ENCODE measurements at regions not wholly inside any gene's neighbourhood (a gene's known extent, or its start where the extent isn't known, plus 50 kb on each side); places are given as distances from the start of the nearest gene placed in this dataset.
A peak's percentile ranks its signal among the peaks of the same experiment; 100 is the strongest.

DNA sequence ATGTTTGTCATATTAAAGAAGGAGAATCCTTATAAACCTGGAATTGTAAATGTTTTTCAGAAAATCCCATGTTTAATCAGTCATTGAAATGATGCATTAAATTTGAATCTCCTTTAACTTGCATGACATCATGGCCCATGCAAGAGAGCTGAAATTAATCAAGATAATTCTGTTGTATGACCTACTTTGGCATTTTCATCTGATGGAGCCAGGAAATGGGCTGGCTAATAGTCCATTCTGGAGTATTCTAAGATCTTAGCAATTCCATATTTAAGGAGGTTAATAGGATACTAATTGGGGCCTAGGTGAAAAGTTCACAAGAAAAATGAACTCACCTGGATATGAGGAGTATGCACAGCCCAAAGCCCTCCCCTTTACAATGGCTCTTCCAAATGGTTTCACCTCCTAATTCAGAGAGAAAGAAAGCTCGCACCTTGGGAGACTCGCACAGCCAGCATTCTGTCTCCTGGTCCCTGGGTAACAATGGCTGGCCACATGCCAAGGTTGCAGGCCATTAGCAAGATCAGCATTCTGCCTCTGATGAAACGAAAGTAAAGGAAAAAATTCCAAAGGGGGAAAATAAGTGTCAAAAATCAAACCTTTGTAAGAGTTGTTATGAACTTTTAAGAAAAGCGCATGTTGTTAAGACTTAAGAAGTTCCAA lies 786.4 kb downstream of the MCTP2 start:
- TF ChIP-seq, protein P1, sequence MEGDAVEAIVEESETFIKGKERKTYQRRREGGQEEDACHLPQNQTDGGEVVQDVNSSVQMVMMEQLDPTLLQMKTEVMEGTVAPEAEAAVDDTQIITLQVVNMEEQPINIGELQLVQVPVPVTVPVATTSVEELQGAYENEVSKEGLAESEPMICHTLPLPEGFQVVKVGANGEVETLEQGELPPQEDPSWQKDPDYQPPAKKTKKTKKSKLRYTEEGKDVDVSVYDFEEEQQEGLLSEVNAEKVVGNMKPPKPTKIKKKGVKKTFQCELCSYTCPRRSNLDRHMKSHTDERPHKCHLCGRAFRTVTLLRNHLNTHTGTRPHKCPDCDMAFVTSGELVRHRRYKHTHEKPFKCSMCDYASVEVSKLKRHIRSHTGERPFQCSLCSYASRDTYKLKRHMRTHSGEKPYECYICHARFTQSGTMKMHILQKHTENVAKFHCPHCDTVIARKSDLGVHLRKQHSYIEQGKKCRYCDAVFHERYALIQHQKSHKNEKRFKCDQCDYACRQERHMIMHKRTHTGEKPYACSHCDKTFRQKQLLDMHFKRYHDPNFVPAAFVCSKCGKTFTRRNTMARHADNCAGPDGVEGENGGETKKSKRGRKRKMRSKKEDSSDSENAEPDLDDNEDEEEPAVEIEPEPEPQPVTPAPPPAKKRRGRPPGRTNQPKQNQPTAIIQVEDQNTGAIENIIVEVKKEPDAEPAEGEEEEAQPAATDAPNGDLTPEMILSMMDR (IDR thresholded peaks at IDR 0.05), result no peak

DNA sequence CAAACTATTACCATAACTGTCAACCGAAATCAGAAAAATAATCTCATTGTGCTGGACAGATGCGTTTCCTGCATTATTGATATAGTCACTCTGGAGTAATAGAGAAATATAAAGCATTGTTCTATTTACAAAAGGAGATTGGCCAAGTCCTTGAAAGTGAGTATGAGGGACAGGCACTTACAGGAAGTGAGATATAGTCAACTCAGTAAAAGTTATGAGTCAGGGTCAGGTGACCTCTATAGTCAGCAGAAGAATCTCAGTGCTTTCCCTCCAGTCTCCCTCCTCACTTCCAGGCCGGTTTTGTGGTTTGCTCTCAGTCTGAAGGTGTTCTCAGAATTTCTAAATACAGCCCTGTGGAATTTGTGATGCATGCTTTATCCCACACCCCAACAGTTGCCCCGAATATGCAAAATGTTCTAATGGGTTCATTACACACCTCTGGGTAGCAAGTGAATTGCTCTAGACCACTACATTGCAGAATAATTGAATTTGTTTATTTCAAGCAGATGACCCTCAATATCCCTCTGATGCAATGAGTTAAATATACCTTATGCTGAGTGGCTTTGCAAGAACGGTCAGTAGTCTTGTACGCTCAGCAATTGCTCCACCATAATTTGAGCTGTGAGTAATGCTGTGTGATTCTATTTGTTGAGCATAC lies 787.7 kb downstream of the MCTP2 start:
- TF ChIP-seq, protein P1 (IDR thresholded peaks at IDR 0.05), result no peak

DNA sequence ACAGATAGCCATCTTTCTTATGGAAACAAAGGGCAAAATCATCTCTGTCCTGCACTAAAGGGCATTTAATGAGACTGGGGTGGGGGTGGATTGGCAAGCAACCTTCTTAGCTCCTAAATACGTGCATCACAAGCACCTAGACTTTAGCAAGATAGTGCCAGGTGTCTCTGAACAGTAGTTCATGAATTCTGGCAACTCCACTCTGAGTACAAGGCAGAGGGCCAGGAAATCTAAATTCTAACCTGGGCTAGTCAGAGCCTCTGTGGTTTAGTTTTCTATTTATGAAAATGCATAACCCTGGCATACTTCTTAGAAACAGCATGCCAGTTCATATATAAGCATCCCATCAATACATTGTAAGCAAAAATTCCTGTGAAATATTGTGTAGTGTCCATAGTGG lies 788.5 kb downstream of the MCTP2 start:
- TF ChIP-seq, protein P1 (IDR thresholded peaks at IDR 0.05), result no peak

DNA sequence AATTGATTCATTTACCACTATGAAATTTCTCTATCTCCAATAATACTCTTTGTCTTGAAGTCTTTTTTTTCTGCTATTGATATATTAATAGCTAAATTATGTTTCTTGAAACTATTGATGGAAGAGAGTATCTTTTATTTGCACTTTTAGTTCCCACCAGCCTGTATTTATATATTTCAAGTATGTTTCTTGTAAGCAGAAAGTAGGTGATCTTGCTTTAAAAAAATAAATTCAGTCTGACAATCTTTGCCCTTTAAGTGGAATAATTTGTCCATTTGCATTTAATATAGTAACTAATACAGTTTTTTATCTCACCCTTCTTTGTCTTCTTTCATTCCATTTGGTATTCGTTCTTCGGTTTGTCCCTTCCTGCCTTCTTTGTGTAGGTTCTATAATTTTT lies 790.5 kb downstream of the MCTP2 start:
- TF ChIP-seq, protein P1 (IDR thresholded peaks at IDR 0.05), result no peak

DNA sequence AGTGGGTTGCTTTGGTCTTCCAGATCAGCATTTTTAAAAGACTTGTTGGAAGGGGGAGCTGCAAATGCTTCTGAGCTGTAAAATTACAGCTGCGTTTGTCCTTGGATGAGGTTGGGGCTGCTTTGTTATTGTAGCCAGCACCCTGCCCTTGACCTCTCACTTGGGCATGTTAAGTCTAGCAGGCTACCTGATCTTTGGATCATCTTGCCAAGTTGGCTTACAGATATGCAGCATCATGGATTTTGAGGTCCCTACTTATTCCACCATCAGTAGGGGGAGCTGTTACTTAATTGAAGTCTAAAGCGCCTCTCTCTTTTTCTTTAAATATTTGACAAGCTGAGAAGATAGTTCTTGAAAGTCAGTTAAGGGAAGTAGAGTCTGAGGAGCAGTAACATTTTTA lies 793.0 kb downstream of the MCTP2 start:
- TF ChIP-seq, protein P1 (IDR thresholded peaks at IDR 0.05), result peak; percentile 45

DNA sequence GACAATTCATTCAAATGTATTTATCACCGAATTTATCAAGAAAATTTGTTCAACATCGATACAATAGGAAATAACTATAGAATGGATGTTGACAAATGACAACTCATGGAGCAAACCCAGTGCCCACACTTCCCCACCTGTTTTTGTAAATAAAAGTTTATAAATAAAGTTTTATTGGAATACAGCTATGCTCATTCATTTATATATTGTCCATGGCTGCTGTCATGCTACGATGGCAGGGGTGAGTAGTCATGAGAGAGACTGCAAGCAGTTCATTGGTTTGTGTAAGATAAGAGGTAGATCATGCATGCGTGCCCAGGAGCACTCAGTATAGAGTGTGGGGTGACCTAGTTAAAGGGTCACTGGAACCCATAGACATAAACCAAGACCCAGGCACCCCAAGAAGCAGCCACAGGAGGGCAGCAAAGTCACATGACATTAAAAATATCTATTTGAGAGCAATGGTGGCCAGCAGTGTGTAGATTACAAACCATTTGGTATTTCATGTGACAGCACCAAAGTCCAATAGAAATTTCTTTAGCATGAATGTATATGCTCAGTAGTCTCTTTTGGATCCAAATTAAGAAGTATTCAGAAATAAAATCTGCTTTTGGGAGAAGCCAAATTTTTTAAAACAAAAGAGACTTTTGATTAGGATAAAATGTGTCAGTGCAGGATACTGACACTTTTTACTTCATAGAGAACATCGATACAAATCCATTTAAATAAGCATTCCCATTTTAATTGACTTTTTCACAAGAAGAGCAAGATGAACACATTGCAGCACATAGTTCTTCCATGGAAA lies 794.8 kb downstream of the MCTP2 start:
- TF ChIP-seq, protein P1 (IDR thresholded peaks at IDR 0.05), result peak; percentile 45; the same call in 1 of the 2 replicates

DNA sequence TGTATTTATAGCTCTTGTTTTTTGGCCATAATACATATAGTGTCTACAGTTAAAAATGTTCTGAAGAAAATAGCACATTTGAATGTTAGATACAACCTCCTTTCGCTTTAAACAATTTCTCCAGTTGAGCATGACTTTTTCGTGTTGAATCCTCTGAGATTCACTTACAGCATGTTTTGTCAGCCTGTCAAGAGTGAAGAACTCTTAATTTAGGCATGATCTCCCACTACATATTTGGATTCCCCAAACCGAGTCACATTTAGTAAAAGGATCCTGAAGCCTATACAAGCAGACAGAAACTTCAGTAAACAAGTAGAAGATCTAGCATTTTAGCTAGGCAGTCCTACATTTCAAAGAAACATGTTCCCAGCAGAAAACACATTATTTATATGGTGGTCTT lies 796.6 kb downstream of the MCTP2 start:
- TF ChIP-seq, protein P1 (IDR thresholded peaks at IDR 0.05), result no peak
